SK-N-SH (cell line): ENCODE measurements at regions not wholly inside any gene's neighbourhood (a gene's known extent, or its start where the extent isn't known, plus 50 kb on each side); places are given as distances from the start of the nearest gene placed in this dataset.

Source experiments
- CTCF ChIA-PET: fragments of 300-600, 350-600 bp; formaldehyde crosslinking; extraction: SDS; loops from one replicate; lab custom pipeline; 2021; lab: Yijun Ruan, JAX
- POLR2A ChIA-PET: fragments of 350-600 bp; sonication (Branson Sonifier 250); formaldehyde crosslinking; extraction: SDS; loops from one replicate; lab custom pipeline; 2020; ENCODE audit warnings: antibody characterized with exemption, inconsistent platforms; lab: Yijun Ruan, JAX
- DNase-seq: peaks from one replicate; pipeline ENCODE4 v3.0.0; 2012
- H2AFZ ChIP-seq: fragments of 200-600 bp; sonication (generic); 2 replicates; pipeline ENCODE4 v1.8.1; 2016; ENCODE audit warnings: antibody characterized with exemption, mild to moderate bottlenecking, low read depth
- H3F3A ChIP-seq: fragments of 200-600 bp; sonication (generic); replicated peaks from 2 replicates; pipeline ENCODE3; 2016; ENCODE audit warnings: antibody characterized with exemption, mild to moderate bottlenecking; ENCODE audit not compliant: insufficient read depth
- H3K27ac ChIP-seq, 2 experiments: fragments of 200-500 bp in 1 of 2; fragments of 200-600 bp in 1 of 2; sonication (Bioruptor generic) in 1 of 2; sonication (generic), shearing (Covaris generic) in 1 of 2; 2 replicates each; pipeline versions ENCODE4 v1.5.1 to v1.6.1; 2014 to 2016; ENCODE audit warnings: low read depth in 2 of 2, inconsistent platforms in 1 of 2, low read length in 1 of 2, mild to moderate bottlenecking in 1 of 2, mixed read lengths in 1 of 2
- H3K27me3 ChIP-seq: fragments of 200-600 bp; sonication (generic), shearing (Covaris generic); 2 replicates; pipeline ENCODE4 v1.6.1; 2016; ENCODE audit warnings: mixed run types; ENCODE audit not compliant: insufficient read depth
- H3K36me3 ChIP-seq, 2 experiments: fragments of 200-500 bp in 1 of 2; fragments of 200-600 bp in 1 of 2; sonication (Bioruptor generic) in 1 of 2; sonication (generic) in 1 of 2; replicated peaks in 1 of 2; 2 replicates each; pipeline versions ENCODE3 to v1.5.1; 2014 to 2016; ENCODE audit warnings: low read length in 1 of 2, mild to moderate bottlenecking in 1 of 2; ENCODE audit not compliant: insufficient read depth in 2 of 2, control insufficient read depth in 1 of 2
- H3K4me1 ChIP-seq, 2 experiments: fragments of 200-500 bp in 1 of 2; fragments of 200-600 bp in 1 of 2; sonication (Bioruptor generic) in 1 of 2; sonication (generic), shearing (Covaris generic) in 1 of 2; 2 replicates each; pipeline versions ENCODE4 v1.5.1 to v1.6.1; 2014 to 2016; ENCODE audit warnings: low read depth in 1 of 2, low read length in 1 of 2, mixed run types in 1 of 2; ENCODE audit not compliant: insufficient read depth in 2 of 2, control insufficient read depth in 1 of 2
- H3K4me2 ChIP-seq: fragments of 200-600 bp; sonication (generic), shearing (Covaris generic); 2 replicates; pipeline ENCODE4 v1.6.1; 2017; ENCODE audit warnings: mixed run types
- H3K4me3 ChIP-seq, 2 experiments: fragments of 200-500 bp in 1 of 2; fragments of 200-600 bp in 1 of 2; sonication (Bioruptor generic) in 1 of 2; sonication (generic), shearing (Covaris generic) in 1 of 2; 2 replicates each; pipeline versions ENCODE4 v1.5.1 to v1.8.1; 2014 to 2016; ENCODE audit warnings: low read depth in 2 of 2, inconsistent platforms in 1 of 2, low read length in 1 of 2, mild to moderate bottlenecking in 1 of 2, mixed read lengths in 1 of 2, moderate library complexity in 1 of 2
- H3K79me2 ChIP-seq: fragments of 200-600 bp; sonication (generic); 2 replicates; pipeline ENCODE4 v1.8.1; 2017; ENCODE audit warnings: mild to moderate bottlenecking; ENCODE audit not compliant: insufficient read depth
- H3K9ac ChIP-seq: fragments of 200-600 bp; sonication (generic); 2 replicates; pipeline ENCODE4 v1.6.1; 2017; ENCODE audit warnings: mixed run types
- H3K9me2 ChIP-seq: fragments of 200-600 bp; sonication (generic); 2 replicates; pipeline ENCODE4 v1.6.1; 2017; ENCODE audit warnings: mixed run types
- H3K9me3 ChIP-seq: fragments of 200-600 bp; sonication (generic); 2 replicates; pipeline ENCODE4 v1.6.1; 2017; ENCODE audit warnings: mixed run types, mild to moderate bottlenecking, moderate library complexity
- H4K20me1 ChIP-seq: fragments of 200-600 bp; sonication (generic); 2 replicates; pipeline ENCODE4 v1.6.1; 2017; ENCODE audit warnings: mild to moderate bottlenecking, mixed run types; ENCODE audit not compliant: insufficient read depth
- CTCF ChIP-seq: fragments of 200-600 bp; sonication (generic); IDR thresholded peaks from 2 replicates; pipeline ENCODE4 v1.6.1; 2017; ENCODE audit warnings: antibody characterized with exemption, mild to moderate bottlenecking, moderate library complexity
- ELF1 ChIP-seq: IDR thresholded peaks from 2 replicates; pipeline ENCODE4 v1.4.0; 2012
- EP300 ChIP-seq, 2 experiments: IDR thresholded peaks; 2 replicates each; pipeline versions ENCODE4 v1.4.0 to v1.6.1; 2012; ENCODE audit warnings: borderline replicate concordance in 1 of 2, low read depth in 1 of 2, low read length in 1 of 2
- FOSL2 ChIP-seq: IDR thresholded peaks from 2 replicates; pipeline ENCODE4 v1.4.0; 2012; ENCODE audit warnings: low read depth, mild to moderate bottlenecking, moderate library complexity, borderline replicate concordance
- GABPA ChIP-seq: IDR thresholded peaks from 2 replicates; pipeline ENCODE4 v1.4.0; 2012; ENCODE audit warnings: low read depth, mild to moderate bottlenecking
- MXI1 ChIP-seq: IDR thresholded peaks from 2 replicates; pipeline ENCODE4 v1.6.1; 2012; ENCODE audit warnings: mild to moderate bottlenecking, low read depth, low read length, improper control_type of control experiment
- POLR2AphosphoS5 ChIP-seq: IDR thresholded peaks from 2 replicates; pipeline ENCODE4 v1.6.1; 2012; ENCODE audit warnings: low read depth, low read length
- REST ChIP-seq: IDR thresholded peaks from 2 replicates; pipeline ENCODE4 v1.6.1; 2012; ENCODE audit warnings: mild to moderate bottlenecking, low read depth, low read length, moderate library complexity
- RXRA ChIP-seq: IDR thresholded peaks from 2 replicates; pipeline ENCODE4 v1.4.0; 2012; ENCODE audit warnings: low read depth, mild to moderate bottlenecking, borderline replicate concordance
- SIN3A ChIP-seq: IDR thresholded peaks from 2 replicates; pipeline ENCODE4 v1.6.1; 2012; ENCODE audit warnings: low read depth, mild to moderate bottlenecking, low read length, moderate library complexity, borderline replicate concordance
- SMC3 ChIP-seq: IDR thresholded peaks from 2 replicates; pipeline ENCODE4 v1.6.1; 2012; ENCODE audit warnings: low read depth, low read length, improper control_type of control experiment
- TAF1 ChIP-seq: IDR thresholded peaks from 2 replicates; pipeline ENCODE4 v1.6.1; 2012; ENCODE audit warnings: low read depth, mild to moderate bottlenecking, low read length, moderate library complexity, borderline replicate concordance
- USF2 ChIP-seq: fragments of 150-350 bp; IDR thresholded peaks from 2 replicates; pipeline ENCODE4 v1.6.1; 2017; ENCODE audit warnings: antibody characterized with exemption, low read length, low read depth, borderline replicate concordance
- WGBS: methylation state at CpG from one replicate; pipeline ENCODE4 v1.1.6; 2017; ENCODE audit warnings: low lambda C conversion rate; 5-methylcytosine and 5-hydroxymethylcytosine counted together

GRCh38 chr7:110601710-110602109, 489.2 kb upstream of the LRRN3 start:
- H3K27ac ChIP-seq: no peak overlapping the region
- WGBS: 10% methylated on average over 1 of the region's 1 CpG
- H3K9me3 ChIP-seq: no peaks in the 10 kb centered on the region
- CTCF ChIA-PET: interaction anchor here (0.7 to 1.3 kb wide), 2 partner anchors 9 to 757 kb away, joined by 3 read pairs; no protein-coding TSS in a partner anchor
- H3K9me2 ChIP-seq: no peaks in the 10 kb centered on the region
- H3K79me2 ChIP-seq: no peaks in the 10 kb centered on the region
- H3K27me3 ChIP-seq: no peaks in the 10 kb centered on the region
- no peak overlapping the region for H3K9ac ChIP-seq
- peaks cover 0 to 2% of the 10 kb centered on the region in 2 experiments; a peak in 1 of 4 replicates for H3K4me1 ChIP-seq
- no peaks in the 10 kb centered on the region for H3F3A ChIP-seq
- no peak overlapping the region for H3K4me3 ChIP-seq
- TF ChIP-seq MXI1: no peak
- TF ChIP-seq TAF1: no peak
- no peak for TF ChIP-seq SIN3A
- TF ChIP-seq CTCF: no peak
- TF ChIP-seq ELF1: no peak
- no peak for TF ChIP-seq USF2
- TF ChIP-seq EP300 (IDR thresholded peaks at IDR 0.05; ENCODE audit: borderline replicate concordance in 1 of 2, low read depth in 1 of 2, low read length in 1 of 2): no peak
- TF ChIP-seq FOSL2: no peak
- TF ChIP-seq POLR2AphosphoS5: no peak
- no peak for TF ChIP-seq REST
- H3K36me3 ChIP-seq: no peaks in the 10 kb centered on the region
- no peak overlapping the region for H3K4me2 ChIP-seq
- no peaks in the 10 kb centered on the region for H4K20me1 ChIP-seq
- DNase-seq: no peak
- POLR2A ChIA-PET: no interaction called here
- H2AFZ ChIP-seq: no peak overlapping the region

GRCh38 chr7:110604206-110604605, 486.7 kb upstream of the LRRN3 start:
- ChIA-PET CTCF (interaction anchor here (0.6 to 1.7 kb wide), 4 partner anchors 8 to 1334 kb away, joined by 3 to 5 read pairs (median 3); no protein-coding TSS in a partner anchor), POLR2A (no interaction called here)
- H3K27me3 ChIP-seq: no peaks in the 10 kb centered on the region
- H3K27ac ChIP-seq: no peak overlapping the region
- no peak for DNase-seq
- no peaks in the 10 kb centered on the region for H4K20me1 ChIP-seq
- H3K4me3 ChIP-seq: no peak overlapping the region
- whole genome bisulfite sequencing: 39% methylated on average over 4 of the region's 4 CpGs
- H3K9me3 ChIP-seq: no peaks in the 10 kb centered on the region
- no peak overlapping the region for H3K9ac ChIP-seq
- no peaks in the 10 kb centered on the region for H3K36me3 ChIP-seq
- TF ChIP-seq SMC3: no peak
- TF ChIP-seq GABPA: no peak
- no peak for TF ChIP-seq RXRA
- TF ChIP-seq EP300 (IDR thresholded peaks at IDR 0.05; ENCODE audit: borderline replicate concordance in 1 of 2, low read depth in 1 of 2, low read length in 1 of 2): peak in 1 of 2 experiments; percentile 55; a peak in 1 of 4 replicates
- no peaks in the 10 kb centered on the region for H3K9me2 ChIP-seq
- H2AFZ ChIP-seq: no peak overlapping the region
- no peaks in the 10 kb centered on the region for H3K79me2 ChIP-seq
- no peak overlapping the region for H3K4me2 ChIP-seq
- no peaks in the 10 kb centered on the region for H3F3A ChIP-seq
- peaks cover 0 to 2% of the 10 kb centered on the region in 2 experiments; a peak in 1 of 4 replicates for H3K4me1 ChIP-seq
